Mesenchymal stem cell (in vitro differentiated cells and primary cell): ENCODE measurements at regions not wholly inside any gene's neighbourhood (a gene's known extent, or its start where the extent isn't known, plus 50 kb on each side); places are given as distances from the start of the nearest gene placed in this dataset.
"Not testable (repeated sequence)": the region's sequence is repeated elsewhere in the genome, so short reads cannot be mapped to it uniquely, and the experiment has no call there.

Experiments
- DNase-seq: peaks from one replicate; pipeline ENCODE4 v3.0.0-alpha.2; 2013
- H2AFZ ChIP-seq: one replicate; pipeline ENCODE4 v1.6.1; 2013; ENCODE audit warnings: low read depth, mild to moderate bottlenecking, control low read depth, inconsistent platforms, low read length, moderate library complexity
- H2AK5ac ChIP-seq: 2 replicates; pipeline ENCODE4 v1.6.1; 2013; ENCODE audit warnings: low read length, moderate library complexity, mild to moderate bottlenecking, inconsistent platforms; ENCODE audit not compliant: severe bottlenecking
- H2BK120ac ChIP-seq: one replicate; pipeline ENCODE4 v1.6.1; 2013; ENCODE audit warnings: low read depth, mild to moderate bottlenecking, inconsistent platforms, low read length, moderate library complexity
- H2BK12ac ChIP-seq, 2 experiments: one replicate each; pipeline ENCODE4 v1.6.1; 2013; ENCODE audit warnings: inconsistent platforms in 2 of 2, low read length in 2 of 2, mild to moderate bottlenecking in 2 of 2, moderate library complexity in 2 of 2, control low read depth in 1 of 2
- H2BK15ac ChIP-seq: one replicate; pipeline ENCODE4 v1.6.1; 2013; ENCODE audit warnings: mild to moderate bottlenecking, low read depth, inconsistent platforms; ENCODE audit not compliant: poor library complexity, severe bottlenecking
- H2BK5ac ChIP-seq: 2 replicates; pipeline ENCODE4 v1.6.1; 2013; ENCODE audit warnings: low read depth, mild to moderate bottlenecking, low read length, control low read depth, inconsistent platforms; ENCODE audit not compliant: poor library complexity, severe bottlenecking
- H3K14ac ChIP-seq, 2 experiments: one replicate each; pipeline ENCODE4 v1.6.1; 2013; ENCODE audit warnings: inconsistent platforms in 2 of 2, low read length in 2 of 2, control low read depth in 1 of 2, mild to moderate bottlenecking in 1 of 2, moderate library complexity in 1 of 2
- H3K18ac ChIP-seq, 2 experiments: one replicate each; pipeline ENCODE4 v1.6.1; 2013; ENCODE audit warnings: inconsistent platforms in 2 of 2, low read length in 2 of 2, control low read depth in 1 of 2, low read depth in 1 of 2, mild to moderate bottlenecking in 1 of 2
- H3K23ac ChIP-seq, 2 experiments: one replicate each; pipeline ENCODE4 v1.6.1; 2013; ENCODE audit warnings: inconsistent platforms in 2 of 2, low read length in 2 of 2, mild to moderate bottlenecking in 2 of 2, moderate library complexity in 2 of 2, control low read depth in 1 of 2
- H3K27ac ChIP-seq: 2 replicates; pipeline ENCODE4 v1.5.1; 2013; ENCODE audit warnings: mild to moderate bottlenecking, moderate library complexity, low read length, control low read depth, inconsistent platforms; ENCODE audit not compliant: poor library complexity, severe bottlenecking
- H3K27me3 ChIP-seq, 2 experiments: 2 replicates each; pipeline versions ENCODE4 v1.6.1 to v1.7.0; 2013; ENCODE audit warnings: low read length in 2 of 2, mild to moderate bottlenecking in 2 of 2, moderate library complexity in 2 of 2, control low read depth in 1 of 2, inconsistent platforms in 1 of 2; ENCODE audit not compliant: control insufficient read depth in 1 of 2, insufficient read depth in 1 of 2
- H3K36me3 ChIP-seq, 2 experiments: 2 replicates each; pipeline versions ENCODE4 v1.6.1 to v1.7.0; 2013; ENCODE audit warnings: low read length in 2 of 2, control low read depth in 1 of 2, inconsistent platforms in 1 of 2, low read depth in 1 of 2, mild to moderate bottlenecking in 1 of 2; ENCODE audit not compliant: insufficient read depth in 2 of 2, control insufficient read depth in 1 of 2
- H3K4ac ChIP-seq, 2 experiments: one replicate each; pipeline ENCODE4 v1.6.1; 2013; ENCODE audit warnings: inconsistent platforms in 2 of 2, low read length in 2 of 2, mild to moderate bottlenecking in 2 of 2, moderate library complexity in 2 of 2, control low read depth in 1 of 2, low read depth in 1 of 2
- H3K4me1 ChIP-seq: 2 replicates; pipeline ENCODE4 v1.6.1; 2013; ENCODE audit warnings: low read depth, low read length, control low read depth; ENCODE audit not compliant: control insufficient read depth, insufficient read depth
- H3K4me2 ChIP-seq: 2 replicates; pipeline ENCODE4 v1.6.1; 2013; ENCODE audit warnings: low read length, mild to moderate bottlenecking, inconsistent platforms; ENCODE audit not compliant: poor library complexity, severe bottlenecking
- H3K4me3 ChIP-seq, 2 experiments: 2 replicates each; pipeline versions ENCODE4 v1.5.1 to v1.7.0; 2013; ENCODE audit warnings: low read length in 2 of 2, mild to moderate bottlenecking in 2 of 2, control low read depth in 1 of 2, low read depth in 1 of 2; ENCODE audit not compliant: insufficient read depth in 1 of 2
- H3K79me1 ChIP-seq: replicated peaks from 2 replicates; pipeline ENCODE4 v1.6.1; 2013; ENCODE audit warnings: mild to moderate bottlenecking, control low read depth, low read length, inconsistent platforms; ENCODE audit not compliant: poor library complexity, severe bottlenecking
- H3K9ac ChIP-seq: 2 replicates; pipeline ENCODE4 v1.7.0; 2013; ENCODE audit warnings: mild to moderate bottlenecking, low read length, moderate library complexity
- H3K9me3 ChIP-seq: 2 replicates; pipeline ENCODE4 v1.7.0; 2013; ENCODE audit warnings: mild to moderate bottlenecking, low read length; ENCODE audit not compliant: control insufficient read depth
- H4K8ac ChIP-seq: one replicate; pipeline ENCODE4 v1.6.1; 2013; ENCODE audit warnings: inconsistent platforms, mild to moderate bottlenecking, low read length, moderate library complexity
- H4K91ac ChIP-seq: one replicate; pipeline ENCODE4 v1.6.1; 2013; ENCODE audit warnings: mild to moderate bottlenecking, low read length, inconsistent platforms
- WGBS: methylation state at CpG from one replicate; pipeline ENCODE4 v1.1.7; 2013; ENCODE audit warnings: mixed read lengths; 5-methylcytosine and 5-hydroxymethylcytosine counted together

DNA sequence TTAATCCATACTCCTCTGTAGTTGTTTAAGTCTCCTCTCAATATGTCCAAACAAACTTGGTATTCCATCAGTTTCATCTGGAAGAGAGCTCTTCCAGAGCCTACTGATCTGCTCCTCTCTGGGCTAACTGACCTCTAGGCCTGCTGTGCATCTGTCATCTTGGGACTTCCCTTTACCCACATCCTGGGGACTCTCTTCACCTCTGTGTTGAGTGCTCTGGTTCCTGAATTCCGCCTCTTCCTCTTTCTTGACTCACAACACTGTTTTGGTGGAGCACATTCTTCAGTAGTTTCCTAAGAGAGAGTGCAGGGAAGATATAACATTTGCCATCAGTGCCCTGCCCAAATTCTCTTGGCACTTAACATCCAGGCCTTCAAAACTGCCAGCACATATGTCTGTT lies 55.9 kb upstream of the NOTCH2NLA start:
- no CpG with 5 or more reads among the region's 1 CpG for WGBS
- H3K36me3 ChIP-seq, H4K91ac ChIP-seq, H3K4ac ChIP-seq, H3K79me1 ChIP-seq, H2BK120ac ChIP-seq, H3K27me3 ChIP-seq, DNase-seq, H3K27ac ChIP-seq, H2BK5ac ChIP-seq, H3K18ac ChIP-seq, H2AFZ ChIP-seq, H3K23ac ChIP-seq, H2AK5ac ChIP-seq, H3K4me2 ChIP-seq, H3K4me1 ChIP-seq, H3K9ac ChIP-seq, H3K14ac ChIP-seq, H3K4me3 ChIP-seq, H4K8ac ChIP-seq, H2BK12ac ChIP-seq, H3K9me3 ChIP-seq, H2BK15ac ChIP-seq: not testable (repeated sequence)

DNA sequence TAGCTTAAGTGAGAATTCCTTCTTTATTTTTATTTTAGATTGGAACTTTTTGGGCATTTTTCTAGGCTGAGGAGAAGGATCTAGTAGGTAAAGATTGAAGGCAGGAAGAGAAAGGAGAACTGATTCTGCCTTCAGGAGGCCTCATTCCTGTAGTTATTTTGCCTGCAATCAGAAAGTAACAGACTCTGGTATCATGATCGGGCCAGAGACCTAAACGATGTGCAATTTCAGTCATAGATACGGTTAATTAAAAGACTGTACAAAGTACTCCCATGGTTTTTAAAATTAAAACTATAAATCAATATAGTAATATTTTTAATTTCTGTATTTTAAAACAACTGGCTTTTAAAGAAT lies 54.7 kb upstream of the NOTCH2NLA start:
- DNase-seq, H2AK5ac ChIP-seq, H2AFZ ChIP-seq, H3K9me3 ChIP-seq, H3K18ac ChIP-seq, H2BK5ac ChIP-seq, H4K8ac ChIP-seq, H3K4me2 ChIP-seq, H3K14ac ChIP-seq, H3K36me3 ChIP-seq, H3K9ac ChIP-seq, H3K79me1 ChIP-seq, H2BK15ac ChIP-seq, H3K4me3 ChIP-seq, H3K4ac ChIP-seq, H2BK120ac ChIP-seq, H3K27ac ChIP-seq, H4K91ac ChIP-seq, H3K27me3 ChIP-seq, H3K4me1 ChIP-seq, H2BK12ac ChIP-seq, H3K23ac ChIP-seq: not testable (repeated sequence)
- WGBS = no CpG with 5 or more reads among the region's 3 CpGs

DNA sequence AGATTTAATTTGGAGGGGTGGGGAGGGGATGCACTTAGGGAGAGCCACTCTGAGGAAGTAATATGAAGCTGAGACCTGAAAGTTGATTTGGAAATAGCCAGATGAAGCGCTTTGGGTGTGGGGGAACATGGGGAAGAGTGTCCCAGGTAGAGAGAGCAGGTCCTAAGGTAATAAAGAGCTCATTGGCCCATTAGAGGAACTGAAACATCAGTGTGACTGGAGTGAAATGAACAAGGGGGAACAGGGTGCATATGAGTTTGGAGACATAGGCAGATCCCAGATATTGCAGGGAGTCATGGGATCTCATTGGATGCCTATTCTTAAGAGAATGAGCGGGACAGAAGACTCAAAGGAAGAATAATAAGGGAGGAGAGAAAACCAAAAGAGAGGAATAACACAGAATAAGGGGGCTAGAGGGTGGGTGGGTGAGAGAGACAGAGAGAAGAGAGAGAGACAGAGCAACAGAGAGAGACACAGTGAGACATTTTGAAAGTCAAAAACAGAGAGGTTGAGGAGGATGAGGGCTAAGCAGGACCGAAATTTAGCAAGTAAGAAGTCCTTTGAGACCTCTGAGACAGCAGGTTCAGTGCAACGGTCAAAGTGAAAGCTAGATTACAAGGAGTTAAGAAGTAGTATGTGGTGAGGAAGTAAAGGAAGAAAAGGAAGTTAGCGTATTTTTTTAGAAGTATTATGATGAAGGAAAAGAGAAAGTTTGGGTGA lies 54.1 kb upstream of the NOTCH2NLA start:
- not testable (repeated sequence) for H3K79me1 ChIP-seq, H2BK120ac ChIP-seq, H3K4ac ChIP-seq, DNase-seq, H2AFZ ChIP-seq, H3K9me3 ChIP-seq, H3K36me3 ChIP-seq, H4K8ac ChIP-seq, H3K4me1 ChIP-seq, H2BK12ac ChIP-seq, H3K14ac ChIP-seq, H2BK15ac ChIP-seq, H3K18ac ChIP-seq, H2BK5ac ChIP-seq, H3K4me3 ChIP-seq, H4K91ac ChIP-seq, H3K9ac ChIP-seq, H3K27ac ChIP-seq, H3K4me2 ChIP-seq, H3K27me3 ChIP-seq, H2AK5ac ChIP-seq, H3K23ac ChIP-seq
- WGBS = no CpG with 5 or more reads among the region's 5 CpGs

DNA sequence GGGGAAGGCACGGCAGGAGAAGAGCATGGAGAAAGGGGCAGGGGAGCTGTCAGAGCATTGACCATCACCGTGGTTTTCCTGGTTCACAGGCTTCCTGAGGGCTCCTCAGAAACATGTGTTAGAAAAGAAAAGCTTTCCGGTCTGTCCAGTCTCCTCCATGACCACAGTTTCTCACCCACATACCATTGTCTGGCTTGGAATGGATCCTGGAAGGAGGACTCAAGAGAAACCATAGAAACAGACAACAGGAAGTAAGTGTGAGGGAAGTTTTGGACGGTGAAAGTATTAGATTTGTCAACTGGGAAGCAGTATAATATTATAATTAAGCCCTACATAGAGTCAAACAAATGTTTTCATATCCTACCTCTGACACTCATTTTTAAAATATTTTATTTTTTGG lies 52.7 kb upstream of the NOTCH2NLA start:
- H3K9me3 ChIP-seq, H2BK120ac ChIP-seq, H4K8ac ChIP-seq, H3K4me3 ChIP-seq, H2AK5ac ChIP-seq, H2BK5ac ChIP-seq, H2BK12ac ChIP-seq, H3K4me2 ChIP-seq, H3K4ac ChIP-seq, H3K14ac ChIP-seq, H3K79me1 ChIP-seq, H3K4me1 ChIP-seq, DNase-seq, H2BK15ac ChIP-seq, H3K23ac ChIP-seq, H3K36me3 ChIP-seq, H3K18ac ChIP-seq, H4K91ac ChIP-seq, H3K9ac ChIP-seq, H3K27ac ChIP-seq, H2AFZ ChIP-seq, H3K27me3 ChIP-seq: not testable (repeated sequence)
- WGBS = no CpG with 5 or more reads among the region's 4 CpGs
